HG02973 (cell line): ENCODE measurements at regions not wholly inside any gene's neighbourhood (a gene's known extent, or its start where the extent isn't known, plus 50 kb on each side); places are given as distances from the start of the nearest gene placed in this dataset.
"Not testable (repeated sequence)": the region's sequence is repeated elsewhere in the genome, so short reads cannot be mapped to it uniquely, and the experiment has no call there.

ENCODE experiments used
- ATAC-seq: cut with Tn5 transposase; IDR thresholded peaks from one replicate; pipeline ENCODE4 v1.9.1; 2021; ENCODE audit warnings: moderate library complexity; ENCODE audit not compliant: unreplicated experiment

GRCh38 chr4:86413426-86413825 is 53.6 kb upstream of the MAPK10 start:
- not testable (repeated sequence) for ATAC-seq

GRCh38 chr4:86414686-86415085 is 54.8 kb upstream of the MAPK10 start:
- no peak for ATAC-seq

GRCh38 chr4:86416081-86416480 is 56.2 kb upstream of the MAPK10 start:
- ATAC-seq, result no peak

- no peak for ATAC-seq
These were observed 61.6 kb upstream of the MAPK10 start for GRCh38 chr4:86421461-86421860.

- ATAC-seq, result no peak
These were observed 71.8 kb upstream of the MAPK10 start for GRCh38 chr4:86431543-86432116.

GRCh38 chr4:86432559-86433134 is 72.8 kb upstream of the MAPK10 start:
- no peak for ATAC-seq

- ATAC-seq, result no peak
These were observed 79.4 kb upstream of the MAPK10 start for GRCh38 chr4:86439293-86439692.

GRCh38 chr4:86441175-86441936 is 81.5 kb upstream of the MAPK10 start:
- peak; percentile 66 for ATAC-seq

GRCh38 chr4:86442881-86443280 is 83.0 kb upstream of the MAPK10 start:
- no peak for ATAC-seq

- ATAC-seq, result no peak
These were observed 83.6 kb upstream of the MAPK10 start for GRCh38 chr4:86443495-86443894.

- no peak for ATAC-seq
These were observed 87.1 kb upstream of the MAPK10 start for GRCh38 chr4:86446996-86447395.

GRCh38 chr4:86448871-86449270 is 89.0 kb upstream of the MAPK10 start:
- no peak for ATAC-seq

GRCh38 chr4:86449746-86450588 is 90.1 kb upstream of the MAPK10 start:
- ATAC-seq, result no peak

GRCh38 chr4:86450861-86451260 is 91.0 kb upstream of the MAPK10 start:
- no peak for ATAC-seq

GRCh38 chr4:86451560-86452330 is 91.9 kb upstream of the MAPK10 start:
- ATAC-seq, result no peak

GRCh38 chr4:86452422-86452891 is 92.6 kb upstream of the MAPK10 start:
- ATAC-seq, result no peak

GRCh38 chr4:86452924-86453531 is 93.2 kb upstream of the MAPK10 start:
- ATAC-seq, result no peak

- ATAC-seq, result not testable (repeated sequence)
These were observed 93.8 kb upstream of the MAPK10 start for GRCh38 chr4:86453611-86454072.

GRCh38 chr4:86461849-86462248 is 102.0 kb upstream of the MAPK10 start:
- ATAC-seq, result no peak
